ENCODE measurements at regions not wholly inside any gene's neighbourhood (a gene's known extent, or its start where the extent isn't known, plus 50 kb on each side); places are given as distances from the start of the nearest gene placed in this dataset.
"Not testable (repeated sequence)": the region's sequence is repeated elsewhere in the genome, so short reads cannot be mapped to it uniquely, and the experiment has no call there.

GRCh38 chr4:13994016-13994415 lies 366.5 kb upstream of the BOD1L1 start:
- no peak overlapping the region for H3K27ac Mint-ChIP-seq
- H3K9me3 Mint-ChIP-seq, result no peaks in the 10 kb centered on the region
- WGBS, 2 experiments (ENCODE audit: insufficient coverage in 1 of 2, insufficient read length in 1 of 2), result 100% methylated on average over 2 of the region's 2 CpGs; no CpG with 5 or more reads in 1 of the 2 experiments
- no peak overlapping the region for H3K4me3 Mint-ChIP-seq
- H3K4me1 ChIP-seq (ENCODE audit: control insufficient read depth, insufficient read depth, low read length), result no peaks in the 10 kb centered on the region
- H3K9ac ChIP-seq (ENCODE audit: extremely low read depth, low read length, poor library complexity, severe bottlenecking), result no peak overlapping the region
- H3K9me3 ChIP-seq (ENCODE audit: control insufficient read depth, low read length), result no peaks in the 10 kb centered on the region
- DNase-seq, result no peak
- no peaks in the 10 kb centered on the region for H3K27me3 Mint-ChIP-seq (ENCODE audit: insufficient read depth)
- H3K4me3 ChIP-seq (ENCODE audit: low read length), result no peak overlapping the region
- H3K36me3 ChIP-seq (ENCODE audit: control insufficient read depth, insufficient read depth, low read length), result no peaks in the 10 kb centered on the region
- peaks cover 7% of the 10 kb centered on the region for H3K4me1 Mint-ChIP-seq
- H3K27ac ChIP-seq (ENCODE audit: low read depth, low read length), result no peak overlapping the region
- no peaks in the 10 kb centered on the region for H3K36me3 Mint-ChIP-seq (ENCODE audit: low read depth)
- TF ChIP-seq CTCF (conservative IDR thresholded peaks at IDR 0.05), result no peak
- no peaks in the 10 kb centered on the region for H3K27me3 ChIP-seq (ENCODE audit: control insufficient read depth, insufficient read depth, low read length, poor library complexity, severe bottlenecking)

- no peaks in the 10 kb centered on the region for H3K4me1 Mint-ChIP-seq
- peaks cover 1% of the 10 kb centered on the region for H3K27me3 Mint-ChIP-seq (ENCODE audit: insufficient read depth)
- TF ChIP-seq CTCF (conservative IDR thresholded peaks at IDR 0.05), result no peak
- 83 to 94% methylated on average over 1 to 3 of the region's 3 CpGs for WGBS, 2 experiments (ENCODE audit: insufficient coverage in 1 of 2, insufficient read length in 1 of 2)
- H3K36me3 ChIP-seq (ENCODE audit: control insufficient read depth, insufficient read depth, low read length), result no peaks in the 10 kb centered on the region
- peaks cover 34% of the 10 kb centered on the region for H3K9me3 ChIP-seq (ENCODE audit: control insufficient read depth, low read length)
- H3K27ac Mint-ChIP-seq, result no peak overlapping the region
- peaks cover 2% of the 10 kb centered on the region for H3K36me3 Mint-ChIP-seq (ENCODE audit: low read depth)
- no peaks in the 10 kb centered on the region for H3K4me1 ChIP-seq (ENCODE audit: control insufficient read depth, insufficient read depth, low read length)
- H3K27ac ChIP-seq (ENCODE audit: low read depth, low read length), result no peak overlapping the region
- no peaks in the 10 kb centered on the region for H3K27me3 ChIP-seq (ENCODE audit: control insufficient read depth, insufficient read depth, low read length, poor library complexity, severe bottlenecking)
- no peak for DNase-seq
- H3K9ac ChIP-seq (ENCODE audit: extremely low read depth, low read length, poor library complexity, severe bottlenecking), result no peak overlapping the region
- H3K9me3 Mint-ChIP-seq, result peaks cover 36% of the 10 kb centered on the region
- no peak overlapping the region for H3K4me3 ChIP-seq (ENCODE audit: low read length)
- no peak overlapping the region for H3K4me3 Mint-ChIP-seq
Observed at GRCh38 chr4:13998850-13999445, 371.4 kb upstream of the BOD1L1 start.

- no peak overlapping the region for H3K4me3 ChIP-seq (ENCODE audit: low read length)
- peaks cover 2% of the 10 kb centered on the region for H3K36me3 Mint-ChIP-seq (ENCODE audit: low read depth)
- no peak for DNase-seq
- H3K27ac ChIP-seq (ENCODE audit: low read depth, low read length), result no peak overlapping the region
- WGBS, 2 experiments (ENCODE audit: insufficient coverage in 1 of 2, insufficient read length in 1 of 2), result 73 to 75% methylated on average over 1 of the region's 2 CpGs
- H3K9me3 ChIP-seq (ENCODE audit: control insufficient read depth, low read length), result peaks cover 34% of the 10 kb centered on the region
- no peak overlapping the region for H3K9ac ChIP-seq (ENCODE audit: extremely low read depth, low read length, poor library complexity, severe bottlenecking)
- no peak overlapping the region for H3K27ac Mint-ChIP-seq
- no peaks in the 10 kb centered on the region for H3K36me3 ChIP-seq (ENCODE audit: control insufficient read depth, insufficient read depth, low read length)
- H3K9me3 Mint-ChIP-seq, result peaks cover 43% of the 10 kb centered on the region
- H3K4me3 Mint-ChIP-seq, result no peak overlapping the region
- H3K27me3 Mint-ChIP-seq (ENCODE audit: insufficient read depth), result peaks cover 1% of the 10 kb centered on the region
- H3K4me1 ChIP-seq (ENCODE audit: control insufficient read depth, insufficient read depth, low read length), result no peaks in the 10 kb centered on the region
- TF ChIP-seq CTCF (conservative IDR thresholded peaks at IDR 0.05), result no peak
- no peaks in the 10 kb centered on the region for H3K4me1 Mint-ChIP-seq
- no peaks in the 10 kb centered on the region for H3K27me3 ChIP-seq (ENCODE audit: control insufficient read depth, insufficient read depth, low read length, poor library complexity, severe bottlenecking)
Observed at GRCh38 chr4:14000091-14000814, 372.7 kb upstream of the BOD1L1 start.

GRCh38 chr4:14002331-14002730 lies 374.8 kb upstream of the BOD1L1 start:
- not testable (repeated sequence) for H3K4me1 ChIP-seq (ENCODE audit: control insufficient read depth, insufficient read depth, low read length); H3K27ac Mint-ChIP-seq; H3K9ac ChIP-seq (ENCODE audit: extremely low read depth, low read length, poor library complexity, severe bottlenecking); H3K36me3 ChIP-seq (ENCODE audit: control insufficient read depth, insufficient read depth, low read length); H3K4me3 ChIP-seq (ENCODE audit: low read length); H3K36me3 Mint-ChIP-seq (ENCODE audit: low read depth); H3K27me3 Mint-ChIP-seq (ENCODE audit: insufficient read depth); H3K4me1 Mint-ChIP-seq; H3K27ac ChIP-seq (ENCODE audit: low read depth, low read length); DNase-seq; H3K27me3 ChIP-seq (ENCODE audit: control insufficient read depth, insufficient read depth, low read length, poor library complexity, severe bottlenecking); H3K4me3 Mint-ChIP-seq
- H3K9me3 Mint-ChIP-seq, result peaks cover 46% of the 10 kb centered on the region
- H3K9me3 ChIP-seq (ENCODE audit: control insufficient read depth, low read length), result peaks cover 34% of the 10 kb centered on the region
- 92 to 100% methylated on average over 2 to 3 of the region's 3 CpGs for WGBS, 2 experiments (ENCODE audit: insufficient coverage in 1 of 2, insufficient read length in 1 of 2)
